Bronchial epithelial cell (primary cell): ENCODE measurements at regions not wholly inside any gene's neighbourhood (a gene's known extent, or its start where the extent isn't known, plus 50 kb on each side); places are given as distances from the start of the nearest gene placed in this dataset.
A peak's percentile ranks its signal among the peaks of the same experiment; 100 is the strongest.

Experiments
- DNase-seq: peaks from one replicate; pipeline ENCODE4 v3.0.0-alpha.2; 2010; ENCODE audit warnings: low read depth
- FAIRE-seq: peaks from 2 replicates; lab custom pipeline; 2011; peaks lifted over from hg19 to GRCh38; lab: Jason Lieb, UNC
- H3K27me3 ChIP-seq: 2 replicates; pipeline ENCODE4 v1.5.1; 2011; ENCODE audit warnings: low read length; ENCODE audit not compliant: control insufficient read depth, insufficient read depth
- H3K36me3 ChIP-seq: 2 replicates; pipeline ENCODE4 v1.5.1; 2011; ENCODE audit warnings: low read length; ENCODE audit not compliant: control insufficient read depth, insufficient read depth
- H3K4me3 ChIP-seq: 2 replicates; pipeline ENCODE4 v1.5.1; 2011; ENCODE audit warnings: mild to moderate bottlenecking, low read depth, low read length, control low read depth
- CTCF ChIP-seq: IDR thresholded peaks from 2 replicates; pipeline ENCODE4 v1.5.1; 2011; ENCODE audit warnings: mild to moderate bottlenecking, moderate library complexity, low read length, control low read depth, inconsistent platforms; ENCODE audit not compliant: insufficient read depth, severe bottlenecking

- no peak for TF ChIP-seq CTCF
- Histone ChIP-seq H3K27me3 (no peaks in the 10 kb centered on the region), H3K36me3 (no peaks in the 10 kb centered on the region), H3K4me3 (no peak overlapping the region)
- no peak for FAIRE-seq
- DNase-seq, result peak; percentile 22
Measured at GRCh38 chr10:60517805-60518204, 128.1 kb upstream of the ANK3 start.

GRCh38 chr10:60513281-60513680, 123.6 kb upstream of the ANK3 start:
- Histone ChIP-seq H3K27me3 (no peaks in the 10 kb centered on the region), H3K36me3 (no peaks in the 10 kb centered on the region), H3K4me3 (no peak overlapping the region)
- FAIRE-seq (no peak), DNase-seq (no peak)
- no peak for TF ChIP-seq CTCF

- Histone ChIP-seq H3K4me3 (no peak overlapping the region), H3K27me3 (no peaks in the 10 kb centered on the region), H3K36me3 (no peaks in the 10 kb centered on the region)
- DNase-seq, result no peak
- no peak for FAIRE-seq
- TF ChIP-seq CTCF, result no peak
Measured at GRCh38 chr10:60511477-60512229, 122.0 kb upstream of the ANK3 start.

- Histone ChIP-seq H3K4me3 (no peak overlapping the region), H3K36me3 (no peaks in the 10 kb centered on the region), H3K27me3 (no peaks in the 10 kb centered on the region)
- no peak for TF ChIP-seq CTCF
- FAIRE-seq (no peak), DNase-seq (no peak)
Measured at GRCh38 chr10:60508831-60509230, 119.2 kb upstream of the ANK3 start.

- no peak for DNase-seq
- H3K36me3 ChIP-seq, result no peaks in the 10 kb centered on the region
- no peaks in the 10 kb centered on the region for H3K27me3 ChIP-seq
- H3K4me3 ChIP-seq, result no peak overlapping the region
- no peak for FAIRE-seq
- TF ChIP-seq CTCF, result no peak
Measured at GRCh38 chr10:60508037-60508436, 118.4 kb upstream of the ANK3 start.

GRCh38 chr10:60502621-60503020, 112.9 kb upstream of the ANK3 start:
- DNase-seq (no peak), FAIRE-seq (no peak)
- H3K27me3 ChIP-seq, result no peaks in the 10 kb centered on the region
- no peaks in the 10 kb centered on the region for H3K36me3 ChIP-seq
- no peak for TF ChIP-seq CTCF
- H3K4me3 ChIP-seq, result no peak overlapping the region
